ENCODE measurements at regions not wholly inside any gene's neighbourhood (a gene's known extent, or its start where the extent isn't known, plus 50 kb on each side); places are given as distances from the start of the nearest gene placed in this dataset.

- Histone ChIP-seq H3K4me3 (replicated peaks in 1 of 3) (no peak overlapping the region), H3K36me3 (no peaks in the 10 kb centered on the region), H3K4me1 (peaks cover 0 to 10% of the 10 kb centered on the region in 2 donors), H3K27ac (no peak overlapping the region), H3K27me3 (no peaks in the 10 kb centered on the region), H3K9me3 (no peaks in the 10 kb centered on the region)
- no peak for DNase-seq
- WGBS, 2 donors = 21 to 35% methylated on average over 2 to 3 of the region's 4 CpGs
- intact Hi-C loops (cut with DNase I) = no loop called here
- TF ChIP-seq POLR2A (IDR thresholded peaks at IDR 0.05) (no peak), CTCF (IDR thresholded peaks at IDR 0.05) (no peak)
Observed at GRCh38 chr6:29884261-29884660, 56.6 kb downstream of the HLA-G start.

GRCh38 chr6:29886701-29887100 is 55.6 kb upstream of the HLA-A start:
- no peak for TF ChIP-seq POLR2A (IDR thresholded peaks at IDR 0.05)
- no peak for TF ChIP-seq CTCF (IDR thresholded peaks at IDR 0.05)
- Histone ChIP-seq H3K4me1 (peaks cover 0 to 10% of the 10 kb centered on the region in 2 donors), H3K27me3 (no peaks in the 10 kb centered on the region), H3K9me3 (no peaks in the 10 kb centered on the region), H3K36me3 (no peaks in the 10 kb centered on the region), H3K27ac (peak overlapping the region in 2 of 3 donors; percentile 96 to 97), H3K4me3 (replicated peaks in 1 of 3) (no peak overlapping the region)
- intact Hi-C loops (cut with DNase I) = loop anchor here (5.0 kb wide), 1 partner anchor 86 kb away; no protein-coding TSS in a partner anchor
- no peak for DNase-seq
- 54 to 70% methylated on average over 5 of the region's 5 CpGs for WGBS, 2 donors

- no peak for TF ChIP-seq CTCF (IDR thresholded peaks at IDR 0.05)
- no peak for TF ChIP-seq POLR2A (IDR thresholded peaks at IDR 0.05)
- Histone ChIP-seq H3K4me1 (peaks cover 0 to 10% of the 10 kb centered on the region in 2 donors), H3K9me3 (no peaks in the 10 kb centered on the region), H3K27ac (peak overlapping the region in 2 of 3 donors; percentile 96 to 97), H3K36me3 (no peaks in the 10 kb centered on the region), H3K27me3 (no peaks in the 10 kb centered on the region), H3K4me3 (replicated peaks in 1 of 3) (peak overlapping the region in 2 of 3 donors; percentile 58 to 71)
- 6 to 46% methylated on average over 3 to 28 of the region's 28 CpGs for WGBS, 2 donors
- intact Hi-C loops (cut with DNase I) = loop anchor here (5.0 kb wide), 1 partner anchor 85 kb away; no protein-coding TSS in a partner anchor
- peak; percentile 45 to 59 for DNase-seq
Observed at GRCh38 chr6:29887330-29887818, 55.0 kb upstream of the HLA-A start.

GRCh38 chr6:29887819-29888776 is 54.2 kb upstream of the HLA-A start:
- intact Hi-C loops (cut with DNase I) = loop anchor here (5.0 kb wide), 1 partner anchor 84 kb away; no protein-coding TSS in a partner anchor
- peak; percentile 66 to 89 for DNase-seq
- Histone ChIP-seq H3K27ac (peak overlapping the region in 2 of 3 donors; percentile 96 to 97), H3K36me3 (no peaks in the 10 kb centered on the region), H3K4me3 (replicated peaks in 1 of 3) (peak overlapping the region in 2 of 3 donors; percentile 58 to 71), H3K27me3 (no peaks in the 10 kb centered on the region), H3K4me1 (peaks cover 0 to 10% of the 10 kb centered on the region in 2 donors), H3K9me3 (no peaks in the 10 kb centered on the region)
- no peak for TF ChIP-seq POLR2A (IDR thresholded peaks at IDR 0.05)
- WGBS, 2 donors = 20% methylated on average over 8 of the region's 101 CpGs; no CpG with 5 or more reads in 1 of the 2 donors
